CD4-positive, alpha-beta T cell treated with Interferon gamma for 1 hour (primary cell): ENCODE measurements at regions not wholly inside any gene's neighbourhood (a gene's known extent, or its start where the extent isn't known, plus 50 kb on each side); places are given as distances from the start of the nearest gene placed in this dataset.
"Not testable (repeated sequence)": the region's sequence is repeated elsewhere in the genome, so short reads cannot be mapped to it uniquely, and the experiment has no call there.

ENCODE experiments used
- DNase-seq: peaks from one replicate; pipeline ENCODE4 v3.0.0-alpha.2; 2020

DNA sequence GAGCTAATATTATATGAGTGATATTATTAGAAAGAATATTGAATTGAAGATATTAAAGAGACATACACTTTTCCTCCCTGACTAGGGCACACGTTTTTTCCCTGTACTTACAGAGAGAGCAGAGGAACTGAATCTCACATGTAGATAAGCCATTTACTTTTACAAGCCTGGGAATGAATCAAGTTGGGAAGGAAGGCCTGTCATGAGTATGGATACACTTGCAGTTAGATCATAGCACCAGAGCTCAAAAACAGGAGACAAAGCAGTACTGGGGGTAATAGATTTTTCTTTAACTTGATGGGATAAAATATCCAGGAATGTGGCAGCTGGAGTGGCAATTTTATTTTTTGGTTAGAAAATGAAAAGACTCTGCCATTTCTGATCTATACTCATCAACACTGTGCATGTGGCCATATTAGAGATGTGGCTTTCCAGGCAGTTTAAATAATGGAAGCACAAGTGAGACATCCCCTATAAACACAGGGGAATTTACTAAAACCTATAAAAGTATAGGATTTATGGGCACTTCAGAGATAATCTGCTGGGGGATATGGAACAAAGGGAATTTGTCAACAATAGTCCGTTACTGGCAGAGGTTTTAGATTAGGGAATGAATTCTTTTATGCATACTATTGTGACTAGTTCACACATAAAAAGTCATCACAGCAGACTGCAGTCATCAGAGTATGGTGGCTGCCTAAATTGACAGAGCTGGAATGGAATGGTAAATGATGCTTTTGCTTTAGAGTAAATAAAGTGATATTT is 657.7 kb upstream of the MBL2 start:
- no peak for DNase-seq

DNA sequence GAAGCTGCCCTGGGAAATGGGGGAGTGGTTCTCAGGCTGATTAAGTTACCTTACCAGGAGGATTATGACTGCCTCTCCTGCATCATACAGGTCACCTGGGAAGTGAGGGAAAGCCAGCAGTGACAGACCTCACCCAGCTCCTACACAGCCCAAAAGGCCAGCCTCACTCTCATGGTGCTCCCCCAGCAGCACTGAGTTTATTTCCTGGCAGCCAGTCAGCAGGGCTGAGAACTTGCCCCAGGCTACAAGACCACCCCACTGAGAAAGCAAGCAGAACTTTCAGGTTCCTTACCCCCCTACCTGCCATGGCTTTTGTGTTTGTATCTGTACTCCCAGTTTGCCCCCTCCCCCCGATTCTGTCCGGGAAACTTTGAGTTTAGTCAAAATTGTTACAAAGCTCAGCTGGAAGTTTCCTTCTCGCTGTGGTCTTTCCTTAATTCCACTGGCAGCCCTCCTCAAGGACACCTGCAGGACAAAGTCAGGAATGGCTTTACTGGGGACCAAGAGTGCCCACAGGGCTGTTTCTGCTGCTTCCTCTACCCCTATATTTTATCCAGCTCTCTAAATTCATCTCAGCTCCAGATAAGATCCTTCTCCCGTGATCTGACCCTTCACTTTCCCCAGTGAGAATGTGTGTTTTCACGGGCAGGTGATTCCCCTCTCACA is 649.8 kb upstream of the MBL2 start:
- DNase-seq = no peak

DNA sequence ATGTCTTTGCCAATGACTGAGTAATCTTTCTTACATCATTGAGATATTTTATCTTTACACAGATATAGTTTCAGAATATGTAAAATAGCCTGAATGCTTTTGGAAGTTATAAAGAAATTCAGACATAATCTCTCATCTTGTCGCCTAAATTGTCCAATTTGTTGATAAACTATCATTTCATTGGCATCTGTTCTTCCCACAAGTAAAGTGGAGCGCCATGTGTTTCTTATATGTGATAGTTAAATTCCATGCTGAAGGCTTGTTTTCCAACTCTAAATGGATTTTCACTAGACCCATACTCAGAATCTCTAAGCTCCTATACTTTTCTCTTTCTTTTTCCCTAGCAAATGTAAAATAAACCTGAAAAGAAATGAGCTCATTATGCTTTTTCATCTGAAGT is 640.1 kb upstream of the MBL2 start:
- DNase-seq = no peak

DNA sequence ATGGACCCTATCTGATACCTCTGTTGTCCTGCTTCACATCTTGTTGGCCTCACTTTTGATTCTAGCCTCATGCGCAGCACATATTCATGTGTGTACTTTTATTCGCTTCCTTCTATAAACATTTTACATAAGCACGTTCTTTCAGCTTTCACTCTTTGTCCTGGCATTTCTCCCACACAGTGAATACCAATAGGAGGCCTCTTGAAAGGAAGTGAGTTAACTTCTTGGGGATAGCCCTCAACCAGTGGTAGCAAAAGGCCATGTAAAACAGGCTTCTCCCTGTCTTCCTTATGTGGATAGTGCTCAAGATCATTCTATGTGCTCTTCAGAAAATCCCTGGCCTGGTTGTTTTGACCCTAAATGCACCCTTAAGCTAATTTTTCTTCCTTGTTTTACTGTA is 633.9 kb upstream of the MBL2 start:
- no peak for DNase-seq

DNA sequence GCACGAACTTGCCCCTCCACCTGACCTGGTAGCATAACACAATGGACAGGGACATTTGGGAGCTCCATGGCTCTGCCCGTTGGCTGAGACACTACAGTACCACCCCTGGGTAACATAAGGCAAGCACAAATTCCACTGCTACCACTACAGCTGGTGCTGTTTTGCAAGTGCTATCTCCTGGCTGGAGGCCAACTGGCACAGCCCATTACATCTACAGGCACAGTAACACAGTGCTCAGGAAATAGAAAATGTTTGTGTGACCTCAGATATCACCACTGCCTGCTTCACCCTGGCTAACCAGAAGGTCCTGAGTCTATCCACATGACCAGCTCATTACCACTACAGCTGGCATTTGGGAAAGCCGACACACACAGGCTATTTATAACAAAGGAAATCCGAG is 631.1 kb upstream of the MBL2 start:
- no peak for DNase-seq

DNA sequence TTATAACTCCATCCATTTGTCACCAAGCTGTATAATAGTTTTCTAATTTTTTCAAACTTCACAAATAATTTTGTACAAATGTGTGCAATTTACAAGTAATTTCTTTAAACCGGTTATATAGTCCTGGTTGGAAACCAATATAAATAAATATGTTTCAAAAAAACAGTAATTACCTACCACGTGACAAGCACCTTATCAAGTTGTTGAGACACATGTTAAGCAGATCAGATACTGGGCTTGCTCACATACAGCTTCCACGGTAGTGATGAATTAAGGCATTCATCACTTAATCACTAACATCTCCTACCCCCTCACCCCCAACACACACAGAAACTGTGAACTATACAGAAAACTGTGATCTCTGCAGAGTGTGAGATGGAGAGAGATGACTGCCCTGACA is 630.0 kb upstream of the MBL2 start:
- no peak for DNase-seq

DNA sequence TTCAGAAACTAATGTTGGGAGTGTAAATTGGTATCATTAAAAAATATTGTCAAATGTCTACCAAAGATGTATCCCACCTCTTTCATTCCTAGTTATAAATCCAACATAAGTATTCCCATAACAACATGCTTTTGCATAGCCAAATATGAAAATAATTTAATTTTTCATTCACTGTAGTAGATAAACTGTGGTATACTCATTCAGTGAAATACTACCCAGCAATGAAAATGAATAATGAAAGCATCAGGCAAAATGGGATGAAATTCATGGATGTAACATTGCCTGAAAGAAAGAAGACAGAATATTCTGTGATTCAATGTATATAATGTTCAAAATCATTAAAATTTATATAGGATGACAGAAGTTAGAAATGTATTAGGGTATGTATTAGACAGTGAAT is 629.0 kb upstream of the MBL2 start:
- no peak for DNase-seq

DNA sequence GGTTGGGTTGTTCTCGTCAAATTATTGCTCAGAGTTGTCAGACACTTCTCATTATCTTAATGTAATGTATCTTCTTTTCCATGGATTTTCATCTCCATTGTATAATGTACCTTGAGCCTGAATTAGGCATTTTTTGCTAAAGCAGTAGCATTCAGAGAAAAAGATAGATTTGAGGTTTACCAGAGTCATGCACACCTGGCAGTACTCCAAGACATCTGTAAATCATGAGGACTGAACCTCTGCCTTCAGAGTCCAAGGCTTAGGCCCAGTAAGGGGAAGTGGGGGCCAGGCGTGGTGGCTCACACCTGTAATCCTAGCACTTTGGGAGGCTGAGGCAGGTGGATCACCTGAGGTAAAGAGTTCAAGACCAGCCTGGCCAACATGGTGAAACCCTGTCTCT is 624.3 kb upstream of the MBL2 start:
- no peak for DNase-seq

DNA sequence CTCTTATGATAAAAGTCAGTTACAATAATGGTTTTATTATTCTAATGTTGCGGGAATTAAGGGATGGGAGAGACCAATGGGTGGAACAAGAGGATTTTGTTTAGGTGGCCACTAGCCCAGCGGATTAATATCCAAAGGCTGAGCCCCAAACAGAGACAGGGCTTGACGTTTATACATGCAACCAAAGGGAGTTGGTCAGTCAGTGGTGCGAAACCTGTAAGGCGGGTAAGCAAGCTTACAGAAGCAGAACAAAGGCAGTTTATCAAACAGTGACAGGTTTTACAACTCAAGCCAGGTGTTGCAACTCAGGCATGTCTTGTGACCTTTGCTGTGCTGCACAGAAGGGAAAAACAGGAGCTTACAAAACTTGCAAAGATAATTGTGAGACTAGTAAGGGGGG is 622.9 kb upstream of the MBL2 start:
- DNase-seq = no peak

DNA sequence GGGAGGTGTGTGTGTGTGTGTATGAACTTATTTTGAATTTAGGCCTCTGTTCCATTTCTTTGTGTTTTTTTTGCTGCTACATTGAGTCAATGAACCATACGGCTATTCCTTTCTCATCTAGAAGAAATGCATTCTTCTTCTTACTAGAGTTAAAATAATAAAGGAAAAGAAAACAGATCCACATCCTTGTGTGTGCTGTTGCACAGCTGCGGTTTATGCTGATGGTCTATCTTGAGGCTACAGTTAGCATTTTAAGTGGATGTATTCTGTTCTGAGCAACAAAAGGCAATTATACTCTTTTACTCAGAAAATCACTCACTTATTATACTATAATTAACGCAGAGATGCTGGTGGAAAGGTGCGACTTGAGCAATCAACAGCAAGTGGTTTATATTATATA is 615.0 kb upstream of the MBL2 start:
- no peak for DNase-seq

DNA sequence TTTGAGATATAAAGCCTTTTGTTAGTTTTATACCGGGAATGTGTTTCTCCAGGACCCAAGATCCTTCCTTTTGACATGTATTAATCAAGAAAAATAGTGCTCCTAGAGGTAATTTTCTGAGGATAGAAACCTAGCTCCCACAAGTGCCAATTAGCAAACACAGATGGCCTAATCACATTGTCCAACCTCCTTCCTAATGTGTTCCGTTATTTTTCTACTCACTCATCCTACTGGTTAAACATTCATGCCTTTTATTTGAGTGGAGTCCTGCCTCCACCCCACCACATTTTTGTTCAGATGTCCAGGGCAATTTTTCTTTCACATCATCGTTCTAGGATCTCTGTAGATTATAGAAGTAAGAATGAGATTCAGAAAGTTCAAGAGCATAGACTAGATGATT is 610.0 kb upstream of the MBL2 start:
- DNase-seq = no peak

DNA sequence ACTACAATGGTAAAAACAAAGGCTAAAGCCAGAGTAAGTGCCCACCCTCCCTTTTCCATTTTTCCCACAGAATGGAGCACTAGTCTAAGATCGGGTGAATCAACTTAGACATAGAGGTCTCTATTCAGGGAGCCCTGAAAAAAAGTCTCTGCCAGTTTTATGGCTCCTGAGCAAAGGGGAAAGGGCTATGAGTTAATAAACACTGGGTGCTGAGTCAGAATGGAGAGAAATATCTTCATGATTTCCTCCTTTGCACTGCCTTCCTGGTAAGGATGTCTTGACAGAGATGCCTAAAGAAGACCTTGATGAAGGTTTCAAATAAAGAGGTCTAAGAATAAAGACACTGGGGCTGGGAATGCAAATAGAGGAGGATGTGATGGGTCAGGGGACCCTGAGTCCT is 607.4 kb upstream of the MBL2 start:
- DNase-seq = no peak

DNA sequence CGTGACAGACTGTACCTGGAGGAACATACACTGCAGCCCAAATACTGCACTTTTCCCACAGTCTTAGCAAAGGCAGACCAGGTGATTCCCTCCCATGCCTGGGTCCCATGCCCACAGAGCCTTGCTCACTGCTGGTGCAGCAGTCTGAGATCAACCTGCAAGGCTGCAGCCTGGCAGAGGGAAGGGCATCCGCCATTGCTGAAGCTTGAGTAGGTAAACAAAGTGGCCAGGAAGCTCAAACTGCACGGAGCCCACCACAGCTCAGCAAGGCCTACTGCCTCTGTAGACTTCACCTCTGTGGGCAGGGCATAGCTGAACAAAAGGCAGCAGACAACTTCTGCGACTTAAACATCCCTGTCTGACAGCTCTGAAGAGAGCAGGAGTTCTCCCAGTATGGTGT is 597.8 kb upstream of the MBL2 start:
- DNase-seq = no peak

DNA sequence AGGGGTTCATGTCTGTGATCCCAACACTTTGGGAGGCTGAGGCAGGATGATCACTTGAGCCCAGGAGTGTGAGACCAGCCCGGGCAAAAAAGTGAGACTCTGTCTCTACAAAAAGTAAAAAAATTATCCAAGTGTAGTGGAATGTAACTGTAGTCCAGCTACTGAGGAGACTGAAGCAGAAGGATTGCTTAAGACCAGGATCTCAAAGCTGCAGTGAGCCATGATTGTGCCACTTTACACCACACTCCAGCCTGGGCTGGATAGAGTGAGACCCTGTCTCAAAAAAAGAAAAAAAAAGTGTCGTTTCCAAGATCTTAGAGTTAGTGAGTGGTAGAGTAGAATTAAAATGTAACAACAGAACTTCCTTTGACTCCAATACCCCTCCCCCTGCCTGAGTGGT is 589.4 kb upstream of the MBL2 start:
- DNase-seq = no peak

DNA sequence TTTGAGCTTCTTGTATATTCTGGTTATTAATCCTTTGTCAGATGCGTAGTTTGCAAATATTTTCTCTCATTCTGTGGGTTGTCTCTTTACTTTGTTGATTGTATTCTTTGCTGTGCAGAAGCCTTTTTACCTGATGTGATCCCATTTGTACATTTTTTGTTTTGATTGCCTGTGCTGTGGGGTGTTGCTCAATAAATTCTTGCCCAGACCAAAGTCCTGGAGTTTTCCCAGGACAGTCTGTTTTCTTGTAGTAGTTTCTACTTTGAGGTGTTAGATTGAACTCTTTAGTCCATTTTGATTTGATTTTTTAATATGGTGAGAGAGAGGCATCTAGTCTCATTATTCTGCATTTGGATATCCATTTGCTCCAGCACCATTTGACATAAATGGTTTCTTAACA is 588.7 kb upstream of the MBL2 start:
- no peak for DNase-seq

DNA sequence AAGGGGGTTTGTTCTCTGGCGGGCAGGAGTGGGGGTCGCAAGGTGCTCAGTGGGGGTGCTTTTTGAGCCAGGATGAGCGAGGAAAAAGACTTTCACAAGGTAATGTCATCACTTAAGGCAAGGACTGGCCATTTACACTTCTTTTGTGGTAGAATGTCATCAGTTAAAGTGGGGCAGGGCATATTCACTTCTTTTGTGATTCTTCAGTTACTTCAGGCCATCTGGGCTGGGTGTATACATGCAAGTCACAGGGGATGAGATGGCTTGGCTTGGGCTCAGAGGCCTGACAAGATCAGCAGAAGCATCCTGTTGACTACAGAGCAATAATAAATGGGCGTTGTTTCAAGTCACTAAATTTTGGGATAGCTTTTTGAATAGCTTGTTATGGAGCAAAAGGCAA is 586.4 kb upstream of the MBL2 start:
- not testable (repeated sequence) for DNase-seq

DNA sequence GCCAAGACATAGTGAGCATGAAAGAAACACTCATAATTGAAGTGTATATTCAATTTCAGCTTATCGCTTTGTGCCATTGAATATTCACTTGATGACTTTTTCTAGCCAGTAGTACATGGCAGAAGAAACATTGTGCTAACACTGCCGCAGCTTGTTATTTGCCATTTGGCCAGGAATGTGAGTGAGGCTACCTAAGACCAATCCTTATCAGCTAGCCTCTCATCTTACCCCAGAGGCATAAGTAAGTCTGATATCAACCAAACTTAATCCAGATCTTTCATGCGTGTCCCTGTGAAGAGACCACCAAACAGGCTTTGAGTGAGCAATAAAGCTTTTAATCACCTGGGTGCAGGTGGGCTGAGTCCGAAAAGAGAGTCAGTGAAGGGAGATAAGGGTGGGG is 586.0 kb upstream of the MBL2 start:
- DNase-seq = no peak

DNA sequence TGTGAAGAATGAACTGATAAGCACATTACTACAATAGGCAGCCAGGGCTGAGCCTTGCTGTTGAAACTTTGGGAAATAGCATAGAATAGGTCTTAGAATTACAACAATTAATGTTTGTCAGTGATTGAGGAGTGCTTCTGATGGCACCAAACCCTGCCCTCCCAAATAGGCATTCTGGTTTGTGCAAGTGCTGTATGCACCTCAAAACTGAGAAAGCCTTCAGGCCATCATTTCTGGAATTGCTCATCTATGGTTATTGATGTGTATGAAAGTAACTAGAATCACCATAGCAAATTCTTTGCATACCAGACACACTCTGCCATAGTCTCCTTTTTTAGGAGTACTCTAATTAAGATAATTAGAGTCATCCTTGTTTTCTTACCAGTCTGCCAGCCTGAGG is 585.0 kb upstream of the MBL2 start:
- DNase-seq = no peak

DNA sequence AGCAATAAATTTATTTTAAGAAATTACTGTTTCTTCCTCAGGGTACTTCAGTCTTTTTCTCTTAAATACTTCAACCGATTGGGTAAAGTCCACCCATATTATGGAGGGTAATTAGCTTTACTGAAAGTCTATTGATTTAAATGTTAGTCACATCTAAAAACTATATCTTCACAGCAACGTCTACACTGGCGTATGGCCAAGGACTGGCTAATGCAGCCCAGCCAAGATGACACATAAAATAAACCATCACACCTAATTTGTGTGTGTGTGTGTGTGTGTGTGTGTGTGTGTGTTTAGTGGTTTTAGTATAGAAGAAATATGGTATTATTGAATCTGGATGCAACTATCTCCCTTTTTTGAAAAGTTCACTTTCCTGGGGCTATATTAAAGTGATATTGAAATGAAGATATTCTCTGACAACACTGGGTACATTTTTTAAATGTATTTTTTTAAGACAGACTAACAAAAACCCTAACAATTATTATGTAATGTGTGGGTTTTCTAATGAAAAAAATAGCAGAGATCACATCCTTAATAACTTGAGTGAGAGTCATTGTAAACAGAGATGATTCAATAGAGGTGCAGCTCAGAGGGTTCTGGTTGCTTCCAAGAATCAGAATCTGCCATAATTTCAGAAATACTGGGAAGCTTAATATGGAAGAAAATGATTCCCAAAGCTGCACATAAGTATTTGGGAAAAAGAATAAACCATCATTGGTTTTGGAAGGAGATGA is 584.2 kb upstream of the MBL2 start:
- no peak for DNase-seq

DNA sequence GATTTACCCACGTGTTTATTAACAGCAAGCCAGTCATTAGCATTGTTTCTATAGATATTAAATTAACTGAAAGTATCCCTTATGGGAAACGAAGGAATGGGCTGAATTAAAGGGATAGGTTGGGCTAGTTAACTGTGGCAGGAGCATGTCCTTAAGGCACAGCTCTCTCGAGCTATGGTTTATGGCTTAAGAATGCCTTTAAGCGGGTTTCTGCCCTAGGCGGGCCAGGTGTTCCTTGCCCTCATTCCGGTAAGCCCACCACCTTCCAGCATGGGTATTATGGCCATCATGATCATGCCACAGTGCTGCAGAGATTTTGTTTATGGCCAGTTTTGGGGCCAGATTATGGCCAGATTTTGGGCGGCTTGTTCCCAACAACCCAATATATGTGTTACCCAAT is 569.9 kb upstream of the MBL2 start:
- not testable (repeated sequence) for DNase-seq

DNA sequence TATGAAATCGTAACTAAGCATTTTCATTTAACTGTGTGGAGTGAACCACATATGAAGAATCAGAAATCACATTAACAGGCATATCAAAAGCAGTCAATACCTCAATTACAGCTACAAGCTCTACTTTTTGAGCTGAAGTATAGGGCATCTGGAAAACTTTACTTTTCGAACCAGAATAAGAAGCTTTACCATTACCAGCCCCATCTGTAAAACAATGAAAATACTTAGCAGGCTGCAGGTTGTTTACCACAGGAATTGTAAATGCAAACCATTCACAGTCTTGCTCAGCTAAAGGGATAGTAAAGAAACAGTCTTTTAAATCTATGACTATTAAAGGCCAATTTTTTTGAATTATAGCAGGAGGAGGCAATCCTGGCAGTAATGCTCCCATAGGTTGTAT is 565.6 kb upstream of the MBL2 start:
- DNase-seq = not testable (repeated sequence)

DNA sequence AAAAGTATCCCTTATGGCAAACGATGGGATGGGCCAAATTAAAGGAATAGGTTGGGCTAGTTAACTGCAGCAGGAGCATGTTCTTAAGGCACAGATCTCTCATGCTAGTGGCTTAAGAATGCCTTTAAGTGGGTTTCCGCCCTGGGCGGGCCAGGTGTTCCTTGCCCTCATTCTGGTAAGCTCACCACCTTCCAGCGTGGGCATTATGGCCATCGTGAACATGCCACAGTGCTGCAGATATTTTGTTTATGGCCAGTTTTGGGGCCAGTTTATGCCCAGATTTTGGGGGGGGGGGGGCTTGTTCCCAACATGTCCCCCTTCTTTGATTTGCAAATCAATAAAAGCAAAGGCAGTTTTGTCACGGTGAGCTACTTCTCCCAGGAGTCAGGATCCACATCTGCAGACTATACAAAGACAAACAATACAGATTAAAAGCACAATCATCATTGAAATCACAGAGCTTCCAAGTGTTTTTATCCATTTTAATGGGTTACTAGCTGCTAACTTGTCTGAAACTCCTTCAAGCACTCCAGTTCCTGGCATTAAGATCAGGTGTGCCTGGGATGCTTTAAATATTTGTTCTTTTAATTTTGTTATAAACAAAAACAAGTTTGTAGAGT is 563.3 kb upstream of the MBL2 start:
- DNase-seq = not testable (repeated sequence)

DNA sequence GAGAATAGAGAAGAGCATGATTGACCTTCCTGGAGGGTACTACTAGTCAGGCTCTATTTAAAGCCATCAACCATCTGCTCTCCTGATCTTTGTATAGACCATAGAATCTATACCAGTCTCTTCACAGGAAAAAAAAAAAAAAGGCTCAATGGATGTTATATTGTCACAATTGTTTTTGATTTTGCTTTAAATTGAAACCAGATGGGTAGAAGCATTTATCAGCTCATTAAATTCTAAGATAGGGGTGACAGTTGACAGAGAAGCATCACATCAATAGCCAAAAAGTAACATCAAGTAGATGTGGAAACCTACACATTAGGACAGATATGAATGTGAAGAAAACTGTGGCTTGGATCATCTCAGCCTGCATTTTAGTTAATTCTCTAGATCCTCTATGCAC is 558.9 kb upstream of the MBL2 start:
- no peak for DNase-seq
